GM23338 (cell line): ENCODE measurements at regions not wholly inside any gene's neighbourhood (a gene's known extent, or its start where the extent isn't known, plus 50 kb on each side); places are given as distances from the start of the nearest gene placed in this dataset.

Experiments used
- ATAC-seq: fragments of 200-7000 bp; cut with Tn5 transposase; 3 replicates; pipeline ENCODE4 v1.9.1; 2020
- DNase-seq: peaks from one replicate; pipeline ENCODE4 v3.0.0-alpha.2; 2015; ENCODE audit warnings: low spot score
- H2AFZ ChIP-seq: fragments of 200-600 bp; sonication (generic); 2 replicates; pipeline ENCODE4 v1.8.0; 2016; ENCODE audit warnings: antibody characterized with exemption, mild to moderate bottlenecking, moderate library complexity
- H3F3A ChIP-seq: fragments of 200-600 bp; sonication (generic); replicated peaks from 2 replicates; pipeline ENCODE4 v1.8.0; 2017; ENCODE audit warnings: antibody characterized with exemption, mixed run types, low read depth
- H3K27ac ChIP-seq: fragments of 200-600 bp; sonication (generic); 2 replicates; pipeline ENCODE4 v1.6.1; 2016; ENCODE audit warnings: low read depth
- H3K27me3 ChIP-seq: fragments of 200-600 bp; sonication (generic); 2 replicates; pipeline ENCODE4 v1.8.0; 2016; ENCODE audit warnings: mild to moderate bottlenecking, mixed run types, moderate library complexity; ENCODE audit not compliant: insufficient read depth
- H3K36me3 ChIP-seq: fragments of 200-600 bp; sonication (generic); 2 replicates; pipeline ENCODE4 v1.8.0; 2016; ENCODE audit warnings: mild to moderate bottlenecking; ENCODE audit not compliant: insufficient read depth
- H3K4me1 ChIP-seq: fragments of 200-600 bp; sonication (generic); 2 replicates; pipeline ENCODE4 v1.8.0; 2016; ENCODE audit warnings: mild to moderate bottlenecking, moderate library complexity; ENCODE audit not compliant: insufficient read depth
- H3K4me2 ChIP-seq: fragments of 200-600 bp; sonication (generic); 2 replicates; pipeline ENCODE4 v1.7.1; 2017; ENCODE audit warnings: mixed run types
- H3K4me3 ChIP-seq: fragments of 200-600 bp; sonication (generic); 2 replicates; pipeline ENCODE4 v1.6.1; 2016; ENCODE audit warnings: mixed run types
- H3K79me2 ChIP-seq: fragments of 200-600 bp; sonication (generic); replicated peaks from 2 replicates; pipeline ENCODE4 v1.8.0; 2017; ENCODE audit warnings: mild to moderate bottlenecking; ENCODE audit not compliant: insufficient read depth
- H3K9me2 ChIP-seq: fragments of 200-600 bp; sonication (generic); 2 replicates; pipeline ENCODE4 v1.8.0; 2017; ENCODE audit not compliant: insufficient read depth
- H4K20me1 ChIP-seq: fragments of 200-600 bp; sonication (generic); replicated peaks from 2 replicates; pipeline ENCODE4 v1.8.0; 2017; ENCODE audit warnings: mild to moderate bottlenecking; ENCODE audit not compliant: insufficient read depth
- H3K27ac Mint-ChIP-seq: 2 replicates; pipeline ENCODE4 v1.8.0; 2020; ENCODE audit warnings: inconsistent platforms, mild to moderate bottlenecking, moderate library complexity, mixed read lengths
- H3K27me3 Mint-ChIP-seq: 3 replicates; pipeline ENCODE4 v1.8.0; 2022; ENCODE audit warnings: low read depth, mild to moderate bottlenecking, moderate library complexity, mixed read lengths, inconsistent platforms; ENCODE audit not compliant: insufficient read depth, poor library complexity
- H3K36me3 Mint-ChIP-seq: 3 replicates; pipeline ENCODE4 v1.8.0; 2021; ENCODE audit warnings: low read depth, mild to moderate bottlenecking, inconsistent platforms, moderate library complexity, mixed read lengths
- H3K4me1 Mint-ChIP-seq: 3 replicates; pipeline ENCODE4 v1.8.0; 2020; ENCODE audit warnings: mild to moderate bottlenecking, inconsistent platforms, mixed read lengths
- H3K4me3 Mint-ChIP-seq: 3 replicates; pipeline ENCODE4 v1.8.0; 2021; ENCODE audit warnings: moderate library complexity, mild to moderate bottlenecking, inconsistent platforms, mixed read lengths
- H3K9me3 Mint-ChIP-seq: 3 replicates; pipeline ENCODE4 v1.8.0; 2020; ENCODE audit warnings: moderate library complexity, mild to moderate bottlenecking, inconsistent platforms, mixed read lengths
- EZH2phosphoT487 ChIP-seq: fragments of 200-600 bp; sonication (generic); IDR thresholded peaks from one replicate; pipeline ENCODE4 v1.8.1; 2018; ENCODE audit warnings: antibody characterized with exemption; ENCODE audit not compliant: unreplicated experiment
- JUNB ChIP-seq: IDR thresholded peaks from one replicate; pipeline ENCODE4 v1.6.1; 2016; ENCODE audit warnings: antibody characterized with exemption; ENCODE audit not compliant: unreplicated experiment
- POLR2AphosphoS5 ChIP-seq: IDR thresholded peaks from 2 replicates; pipeline ENCODE4 v1.6.1; 2016; ENCODE audit warnings: antibody characterized with exemption, low read depth
- ZNF114 ChIP-seq: fragments of 250-450 bp; sonication (Bioruptor Pico); IDR thresholded peaks from 2 replicates; pipeline ENCODE4 v1.5.0; 2020; ENCODE audit warnings: mild to moderate bottlenecking, moderate library complexity
- ZNF331 ChIP-seq: fragments of 250-450 bp; sonication (Bioruptor Pico); IDR thresholded peaks from 2 replicates; pipeline ENCODE4 v1.5.0; 2020; ENCODE audit warnings: low read depth, mild to moderate bottlenecking, moderate library complexity
- TF ChIP-seq, protein P1 (sequence below): fragments of 250-450 bp; sonication (Bioruptor Pico); IDR thresholded peaks from 2 replicates; pipeline ENCODE4 v1.5.0; 2020; ENCODE audit warnings: mild to moderate bottlenecking, moderate library complexity
- TF ChIP-seq, protein P2 (sequence below): IDR thresholded peaks from one replicate; pipeline ENCODE4 v1.6.1; 2018; ENCODE audit warnings: antibody characterized with exemption; ENCODE audit not compliant: unreplicated experiment
- TF ChIP-seq, protein P3 (sequence below): IDR thresholded peaks from 2 replicates; pipeline ENCODE4 v1.6.1; 2016; ENCODE audit warnings: antibody characterized with exemption
- TF ChIP-seq, protein P4 (sequence below), 2 experiments: fragments of 200-600 bp in 1 of 2; sonication (generic) in 1 of 2; conservative IDR thresholded peaks; 2 replicates each; pipeline versions ENCODE4 v1.5.1 to v1.6.1; 2016 to 2017; ENCODE audit warnings: antibody characterized with exemption in 2 of 2, low read depth in 2 of 2, mild to moderate bottlenecking in 2 of 2, moderate library complexity in 1 of 2

DNA sequence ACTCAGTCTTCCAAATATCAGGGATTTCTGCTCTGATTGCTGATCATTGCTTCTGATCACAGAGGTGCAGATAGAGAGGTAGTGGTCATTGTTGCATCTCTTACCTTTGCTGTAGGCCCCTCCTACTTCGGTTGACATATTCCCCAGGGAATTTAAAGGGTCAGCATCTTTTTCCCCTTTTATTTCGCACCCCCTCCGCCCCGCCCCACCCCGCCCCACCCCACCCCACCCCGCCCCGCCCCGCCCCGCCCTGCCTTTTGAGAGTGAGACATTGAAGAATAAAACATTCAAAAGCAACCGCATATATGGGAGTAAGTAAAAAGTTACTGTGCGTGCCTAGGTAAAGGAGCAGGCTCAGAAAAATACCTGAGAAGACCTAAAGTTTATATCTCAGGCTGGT, 463.9 kb downstream of the BTG1 start (continued):
- TF ChIP-seq, protein P1, sequence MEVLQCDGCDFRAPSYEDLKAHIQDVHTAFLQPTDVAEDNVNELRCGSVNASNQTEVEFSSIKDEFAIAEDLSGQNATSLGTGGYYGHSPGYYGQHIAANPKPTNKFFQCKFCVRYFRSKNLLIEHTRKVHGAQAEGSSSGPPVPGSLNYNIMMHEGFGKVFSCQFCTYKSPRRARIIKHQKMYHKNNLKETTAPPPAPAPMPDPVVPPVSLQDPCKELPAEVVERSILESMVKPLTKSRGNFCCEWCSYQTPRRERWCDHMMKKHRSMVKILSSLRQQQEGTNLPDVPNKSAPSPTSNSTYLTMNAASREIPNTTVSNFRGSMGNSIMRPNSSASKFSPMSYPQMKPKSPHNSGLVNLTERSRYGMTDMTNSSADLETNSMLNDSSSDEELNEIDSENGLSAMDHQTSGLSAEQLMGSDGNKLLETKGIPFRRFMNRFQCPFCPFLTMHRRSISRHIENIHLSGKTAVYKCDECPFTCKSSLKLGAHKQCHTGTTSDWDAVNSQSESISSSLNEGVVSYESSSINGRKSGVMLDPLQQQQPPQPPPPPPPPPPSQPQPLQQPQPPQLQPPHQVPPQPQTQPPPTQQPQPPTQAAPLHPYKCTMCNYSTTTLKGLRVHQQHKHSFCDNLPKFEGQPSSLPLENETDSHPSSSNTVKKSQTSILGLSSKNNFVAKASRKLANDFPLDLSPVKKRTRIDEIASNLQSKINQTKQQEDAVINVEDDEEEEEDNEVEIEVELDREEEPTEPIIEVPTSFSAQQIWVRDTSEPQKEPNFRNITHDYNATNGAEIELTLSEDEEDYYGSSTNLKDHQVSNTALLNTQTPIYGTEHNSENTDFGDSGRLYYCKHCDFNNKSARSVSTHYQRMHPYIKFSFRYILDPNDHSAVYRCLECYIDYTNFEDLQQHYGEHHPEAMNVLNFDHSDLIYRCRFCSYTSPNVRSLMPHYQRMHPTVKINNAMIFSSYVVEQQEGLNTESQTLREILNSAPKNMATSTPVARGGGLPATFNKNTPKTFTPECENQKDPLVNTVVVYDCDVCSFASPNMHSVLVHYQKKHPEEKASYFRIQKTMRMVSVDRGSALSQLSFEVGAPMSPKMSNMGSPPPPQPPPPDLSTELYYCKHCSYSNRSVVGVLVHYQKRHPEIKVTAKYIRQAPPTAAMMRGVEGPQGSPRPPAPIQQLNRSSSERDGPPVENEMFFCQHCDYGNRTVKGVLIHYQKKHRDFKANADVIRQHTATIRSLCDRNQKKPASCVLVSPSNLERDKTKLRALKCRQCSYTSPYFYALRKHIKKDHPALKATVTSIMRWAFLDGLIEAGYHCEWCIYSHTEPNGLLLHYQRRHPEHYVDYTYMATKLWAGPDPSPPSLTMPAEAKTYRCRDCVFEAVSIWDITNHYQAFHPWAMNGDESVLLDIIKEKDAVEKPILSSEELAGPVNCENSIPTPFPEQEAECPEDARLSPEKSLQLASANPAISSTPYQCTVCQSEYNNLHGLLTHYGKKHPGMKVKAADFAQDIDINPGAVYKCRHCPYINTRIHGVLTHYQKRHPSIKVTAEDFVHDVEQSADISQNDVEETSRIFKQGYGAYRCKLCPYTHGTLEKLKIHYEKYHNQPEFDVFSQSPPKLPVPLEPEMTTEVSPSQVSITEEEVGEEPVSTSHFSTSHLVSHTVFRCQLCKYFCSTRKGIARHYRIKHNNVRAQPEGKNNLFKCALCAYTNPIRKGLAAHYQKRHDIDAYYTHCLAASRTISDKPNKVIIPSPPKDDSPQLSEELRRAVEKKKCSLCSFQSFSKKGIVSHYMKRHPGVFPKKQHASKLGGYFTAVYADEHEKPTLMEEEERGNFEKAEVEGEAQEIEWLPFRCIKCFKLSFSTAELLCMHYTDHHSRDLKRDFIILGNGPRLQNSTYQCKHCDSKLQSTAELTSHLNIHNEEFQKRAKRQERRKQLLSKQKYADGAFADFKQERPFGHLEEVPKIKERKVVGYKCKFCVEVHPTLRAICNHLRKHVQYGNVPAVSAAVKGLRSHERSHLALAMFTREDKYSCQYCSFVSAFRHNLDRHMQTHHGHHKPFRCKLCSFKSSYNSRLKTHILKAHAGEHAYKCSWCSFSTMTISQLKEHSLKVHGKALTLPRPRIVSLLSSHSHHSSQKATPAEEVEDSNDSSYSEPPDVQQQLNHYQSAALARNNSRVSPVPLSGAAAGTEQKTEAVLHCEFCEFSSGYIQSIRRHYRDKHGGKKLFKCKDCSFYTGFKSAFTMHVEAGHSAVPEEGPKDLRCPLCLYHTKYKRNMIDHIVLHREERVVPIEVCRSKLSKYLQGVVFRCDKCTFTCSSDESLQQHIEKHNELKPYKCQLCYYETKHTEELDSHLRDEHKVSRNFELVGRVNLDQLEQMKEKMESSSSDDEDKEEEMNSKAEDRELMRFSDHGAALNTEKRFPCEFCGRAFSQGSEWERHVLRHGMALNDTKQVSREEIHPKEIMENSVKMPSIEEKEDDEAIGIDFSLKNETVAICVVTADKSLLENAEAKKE: no peak
- no peak for TF ChIP-seq POLR2AphosphoS5
- TF ChIP-seq ZNF114 (CRISPR knock-in tag): no peak
- TF ChIP-seq, protein P2, sequence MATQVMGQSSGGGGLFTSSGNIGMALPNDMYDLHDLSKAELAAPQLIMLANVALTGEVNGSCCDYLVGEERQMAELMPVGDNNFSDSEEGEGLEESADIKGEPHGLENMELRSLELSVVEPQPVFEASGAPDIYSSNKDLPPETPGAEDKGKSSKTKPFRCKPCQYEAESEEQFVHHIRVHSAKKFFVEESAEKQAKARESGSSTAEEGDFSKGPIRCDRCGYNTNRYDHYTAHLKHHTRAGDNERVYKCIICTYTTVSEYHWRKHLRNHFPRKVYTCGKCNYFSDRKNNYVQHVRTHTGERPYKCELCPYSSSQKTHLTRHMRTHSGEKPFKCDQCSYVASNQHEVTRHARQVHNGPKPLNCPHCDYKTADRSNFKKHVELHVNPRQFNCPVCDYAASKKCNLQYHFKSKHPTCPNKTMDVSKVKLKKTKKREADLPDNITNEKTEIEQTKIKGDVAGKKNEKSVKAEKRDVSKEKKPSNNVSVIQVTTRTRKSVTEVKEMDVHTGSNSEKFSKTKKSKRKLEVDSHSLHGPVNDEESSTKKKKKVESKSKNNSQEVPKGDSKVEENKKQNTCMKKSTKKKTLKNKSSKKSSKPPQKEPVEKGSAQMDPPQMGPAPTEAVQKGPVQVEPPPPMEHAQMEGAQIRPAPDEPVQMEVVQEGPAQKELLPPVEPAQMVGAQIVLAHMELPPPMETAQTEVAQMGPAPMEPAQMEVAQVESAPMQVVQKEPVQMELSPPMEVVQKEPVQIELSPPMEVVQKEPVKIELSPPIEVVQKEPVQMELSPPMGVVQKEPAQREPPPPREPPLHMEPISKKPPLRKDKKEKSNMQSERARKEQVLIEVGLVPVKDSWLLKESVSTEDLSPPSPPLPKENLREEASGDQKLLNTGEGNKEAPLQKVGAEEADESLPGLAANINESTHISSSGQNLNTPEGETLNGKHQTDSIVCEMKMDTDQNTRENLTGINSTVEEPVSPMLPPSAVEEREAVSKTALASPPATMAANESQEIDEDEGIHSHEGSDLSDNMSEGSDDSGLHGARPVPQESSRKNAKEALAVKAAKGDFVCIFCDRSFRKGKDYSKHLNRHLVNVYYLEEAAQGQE: no peak

DNA sequence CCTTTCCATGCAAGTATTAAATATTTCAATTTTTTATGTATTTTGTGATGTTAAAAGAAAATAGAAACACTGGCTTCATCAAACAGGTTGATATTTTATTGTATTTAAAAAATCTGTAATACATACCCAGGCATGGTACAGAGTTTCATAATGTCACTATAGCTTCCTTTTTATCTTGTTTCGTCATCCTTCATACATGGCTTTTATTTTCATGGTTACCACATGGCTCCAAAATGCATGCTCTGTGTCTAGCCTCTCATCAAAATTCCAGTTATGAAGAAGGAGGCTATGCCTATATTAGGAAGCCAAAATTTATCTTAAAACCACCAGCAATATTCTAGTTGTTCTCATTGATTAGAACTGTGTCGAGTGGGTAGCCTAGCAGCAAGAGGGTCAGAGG, 464.8 kb downstream of the BTG1 start:
- H3K27me3 Mint-ChIP-seq: no peaks in the 10 kb centered on the region
- H3K36me3 ChIP-seq: no peaks in the 10 kb centered on the region
- no peaks in the 10 kb centered on the region for H3K79me2 ChIP-seq
- H3K4me1 Mint-ChIP-seq: no peaks in the 10 kb centered on the region
- no peaks in the 10 kb centered on the region for H3K9me3 Mint-ChIP-seq
- DNase-seq (no peak), ATAC-seq (no peak)
- no peak overlapping the region for H2AFZ ChIP-seq
- no peak overlapping the region for H3K27ac Mint-ChIP-seq
- no peak overlapping the region for H3K4me3 ChIP-seq
- H3F3A ChIP-seq: no peaks in the 10 kb centered on the region
- no peaks in the 10 kb centered on the region for H3K4me1 ChIP-seq
- no peak overlapping the region for H3K4me2 ChIP-seq
- no peak overlapping the region for H3K4me3 Mint-ChIP-seq
- H3K27me3 ChIP-seq: no peaks in the 10 kb centered on the region
- H3K9me2 ChIP-seq: no peaks in the 10 kb centered on the region
- no peaks in the 10 kb centered on the region for H3K36me3 Mint-ChIP-seq
- H4K20me1 ChIP-seq: no peaks in the 10 kb centered on the region
- no peak overlapping the region for H3K27ac ChIP-seq
- TF ChIP-seq POLR2AphosphoS5 (no peak), ZNF331 (CRISPR knock-in tag) (no peak), JUNB (no peak), EZH2phosphoT487 (no peak)
- TF ChIP-seq, protein P3, sequence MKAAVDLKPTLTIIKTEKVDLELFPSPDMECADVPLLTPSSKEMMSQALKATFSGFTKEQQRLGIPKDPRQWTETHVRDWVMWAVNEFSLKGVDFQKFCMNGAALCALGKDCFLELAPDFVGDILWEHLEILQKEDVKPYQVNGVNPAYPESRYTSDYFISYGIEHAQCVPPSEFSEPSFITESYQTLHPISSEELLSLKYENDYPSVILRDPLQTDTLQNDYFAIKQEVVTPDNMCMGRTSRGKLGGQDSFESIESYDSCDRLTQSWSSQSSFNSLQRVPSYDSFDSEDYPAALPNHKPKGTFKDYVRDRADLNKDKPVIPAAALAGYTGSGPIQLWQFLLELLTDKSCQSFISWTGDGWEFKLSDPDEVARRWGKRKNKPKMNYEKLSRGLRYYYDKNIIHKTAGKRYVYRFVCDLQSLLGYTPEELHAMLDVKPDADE: no peak
- TF ChIP-seq, protein P4, sequence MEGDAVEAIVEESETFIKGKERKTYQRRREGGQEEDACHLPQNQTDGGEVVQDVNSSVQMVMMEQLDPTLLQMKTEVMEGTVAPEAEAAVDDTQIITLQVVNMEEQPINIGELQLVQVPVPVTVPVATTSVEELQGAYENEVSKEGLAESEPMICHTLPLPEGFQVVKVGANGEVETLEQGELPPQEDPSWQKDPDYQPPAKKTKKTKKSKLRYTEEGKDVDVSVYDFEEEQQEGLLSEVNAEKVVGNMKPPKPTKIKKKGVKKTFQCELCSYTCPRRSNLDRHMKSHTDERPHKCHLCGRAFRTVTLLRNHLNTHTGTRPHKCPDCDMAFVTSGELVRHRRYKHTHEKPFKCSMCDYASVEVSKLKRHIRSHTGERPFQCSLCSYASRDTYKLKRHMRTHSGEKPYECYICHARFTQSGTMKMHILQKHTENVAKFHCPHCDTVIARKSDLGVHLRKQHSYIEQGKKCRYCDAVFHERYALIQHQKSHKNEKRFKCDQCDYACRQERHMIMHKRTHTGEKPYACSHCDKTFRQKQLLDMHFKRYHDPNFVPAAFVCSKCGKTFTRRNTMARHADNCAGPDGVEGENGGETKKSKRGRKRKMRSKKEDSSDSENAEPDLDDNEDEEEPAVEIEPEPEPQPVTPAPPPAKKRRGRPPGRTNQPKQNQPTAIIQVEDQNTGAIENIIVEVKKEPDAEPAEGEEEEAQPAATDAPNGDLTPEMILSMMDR (conservative IDR thresholded peaks at IDR 0.05; ENCODE audit: low read depth in 2 of 2): no peak
- TF ChIP-seq, protein P2: no peak
